Raji (cell line): ENCODE measurements at regions not wholly inside any gene's neighbourhood (a gene's known extent, or its start where the extent isn't known, plus 50 kb on each side); places are given as distances from the start of the nearest gene placed in this dataset.

Experiments used
- POLR2A ChIP-seq: IDR thresholded peaks from 2 replicates; pipeline ENCODE4 v1.6.1; 2011; ENCODE audit warnings: low read depth, low read length, control low read depth; ENCODE audit not compliant: insufficient read depth

DNA sequence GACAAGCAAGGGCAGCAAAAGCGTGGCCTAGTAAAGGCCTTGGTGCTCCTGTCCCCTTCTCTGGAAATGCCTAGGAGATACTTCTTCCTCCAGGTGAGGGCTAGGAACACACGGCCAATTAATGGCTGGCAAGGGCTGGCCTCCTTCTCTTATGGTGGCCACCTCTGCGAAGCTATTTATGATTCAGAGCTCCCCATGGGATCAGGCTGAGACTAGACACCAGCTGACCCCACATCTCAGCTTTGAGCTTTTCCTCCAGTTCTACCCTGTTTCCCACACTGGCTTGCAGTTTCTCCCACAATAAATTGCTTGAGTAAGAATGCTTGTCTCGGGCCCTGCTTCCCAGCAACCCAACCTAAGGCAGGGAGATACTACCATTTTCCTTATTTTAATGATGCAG is 53.7 kb downstream of the CAMK2N1 start:
- TF ChIP-seq POLR2A: no peak

DNA sequence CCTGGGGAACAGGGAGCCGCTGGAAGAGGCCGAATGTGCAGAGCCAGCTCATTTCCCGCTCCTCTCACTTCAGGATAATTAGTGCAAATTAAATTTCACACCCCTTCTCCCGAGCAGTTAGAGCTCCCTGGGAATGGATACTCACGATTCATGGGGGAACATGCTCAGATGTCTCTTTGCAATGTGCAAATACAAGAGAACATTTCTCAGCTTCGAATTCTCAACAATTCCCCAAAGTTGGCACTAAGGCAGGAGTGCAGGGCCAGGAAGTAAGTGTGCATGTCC is 54.9 kb downstream of the CAMK2N1 start:
- no peak for TF ChIP-seq POLR2A

DNA sequence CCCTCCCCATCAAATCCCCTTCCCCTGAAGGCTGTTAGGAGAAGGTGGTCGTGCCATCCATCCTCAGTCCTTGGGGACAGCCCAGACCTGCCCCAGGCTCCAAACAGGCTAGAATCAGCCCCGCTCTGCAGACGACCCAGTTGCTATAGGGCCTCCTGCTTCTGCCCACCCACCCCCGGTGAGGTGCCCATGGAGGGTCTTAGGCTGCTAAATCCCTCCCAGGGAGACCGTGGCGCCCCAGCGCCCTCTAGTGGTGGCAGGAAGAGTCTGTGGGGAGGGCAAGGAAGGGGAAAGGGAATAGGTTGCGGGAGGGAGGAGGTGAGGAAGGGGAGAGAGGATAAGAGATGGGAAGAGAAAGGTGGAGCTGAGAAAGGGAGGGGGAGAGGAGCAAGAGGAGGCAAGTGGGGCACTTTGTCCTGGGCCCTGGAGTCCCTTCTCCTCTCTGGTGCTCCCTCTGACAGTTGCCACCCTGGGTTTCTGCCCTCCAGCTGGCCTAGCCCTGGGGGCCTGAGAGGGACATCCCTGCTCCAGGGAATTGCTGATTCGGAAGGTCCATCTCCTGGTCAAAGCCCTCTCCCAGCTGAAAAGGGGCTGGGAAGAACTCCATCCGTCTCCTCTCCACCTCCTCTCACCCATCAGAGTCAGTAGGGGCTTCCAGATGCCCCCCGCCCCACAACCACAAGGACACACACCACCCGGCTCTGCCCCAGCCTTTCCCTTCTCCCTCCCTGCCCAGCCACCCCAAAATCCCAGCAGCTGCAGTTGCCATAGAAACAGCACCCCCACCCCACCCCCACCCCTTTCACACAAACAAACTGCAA is 55.4 kb downstream of the CAMK2N1 start:
- TF ChIP-seq POLR2A: no peak

DNA sequence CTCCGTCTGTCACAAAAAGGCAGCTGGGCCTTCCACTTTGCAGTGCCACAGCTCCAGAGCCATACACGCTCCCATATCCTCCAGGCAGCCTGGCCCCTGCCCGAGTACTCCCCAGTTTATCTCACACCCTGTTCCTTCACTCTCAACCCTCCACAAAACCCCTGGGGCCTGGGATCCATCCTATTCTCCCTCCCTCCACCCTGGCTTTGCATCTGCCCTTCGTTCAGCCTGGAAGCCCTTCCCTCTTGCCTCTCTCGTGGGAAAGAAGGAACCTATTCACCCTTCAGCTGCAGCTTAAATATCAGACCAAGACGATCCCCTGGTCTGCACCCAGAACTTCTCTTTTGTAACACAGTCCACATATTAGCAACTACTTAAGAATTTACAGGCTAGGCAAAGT is 56.7 kb downstream of the CAMK2N1 start:
- TF ChIP-seq POLR2A: no peak

DNA sequence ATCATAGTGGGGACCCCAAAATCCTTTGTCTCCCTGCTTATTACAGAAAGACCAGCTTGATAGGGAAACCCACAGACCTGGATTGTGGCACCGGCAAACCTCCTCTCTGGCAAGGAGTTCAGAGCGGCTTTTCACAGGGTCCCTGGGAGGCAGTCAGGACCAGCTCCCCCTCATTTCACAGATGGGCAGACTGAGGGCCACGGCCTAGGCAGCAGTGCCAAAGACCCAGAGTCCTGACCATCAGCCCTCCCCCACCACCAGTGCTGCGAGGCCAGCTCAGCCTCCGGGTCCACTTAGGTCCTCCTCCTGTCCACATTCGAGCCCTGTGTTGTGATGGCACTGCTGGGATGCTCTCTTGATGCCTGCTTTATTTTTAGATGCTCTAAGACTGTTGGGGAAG is 57.2 kb downstream of the CAMK2N1 start:
- no peak for TF ChIP-seq POLR2A

DNA sequence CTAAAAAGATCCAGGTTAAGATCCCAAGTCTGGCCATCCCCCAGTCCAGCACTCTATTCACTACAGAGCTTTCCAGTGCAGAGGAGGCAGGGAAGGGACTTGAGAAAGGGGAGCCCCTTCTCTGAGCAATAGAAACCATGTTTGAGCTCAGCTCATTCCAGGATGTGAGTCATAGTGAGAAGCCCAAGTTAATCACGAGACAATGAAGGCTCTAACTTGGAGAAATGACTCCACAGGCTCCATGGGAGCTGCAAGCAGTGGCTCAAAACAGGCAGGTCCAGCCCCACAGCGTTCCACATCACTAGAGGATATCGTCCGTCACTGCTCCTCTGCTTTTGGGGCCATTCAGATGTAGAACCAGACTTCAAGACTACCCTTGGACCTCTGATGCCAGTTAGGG is 59.1 kb downstream of the CAMK2N1 start:
- no peak for TF ChIP-seq POLR2A

DNA sequence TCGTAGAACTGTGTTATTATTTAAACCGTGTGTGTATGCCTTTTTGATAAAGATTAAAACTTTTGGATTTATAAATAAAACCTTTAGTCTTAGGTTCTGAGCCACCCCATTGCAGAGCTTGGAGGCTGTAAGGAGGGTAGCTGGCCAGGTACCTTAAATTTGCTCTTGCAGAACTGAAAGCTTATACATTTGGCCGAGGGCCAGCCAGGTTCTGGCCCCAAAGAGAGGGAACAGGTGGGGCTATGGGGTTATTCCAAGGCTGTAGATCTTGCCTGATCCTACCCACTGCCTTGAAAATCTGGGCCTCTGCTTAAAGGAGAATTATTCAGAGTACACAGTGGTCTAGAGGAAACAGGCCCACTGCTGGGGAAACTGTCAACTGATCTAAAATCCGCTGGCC is 59.6 kb downstream of the CAMK2N1 start:
- no peak for TF ChIP-seq POLR2A

DNA sequence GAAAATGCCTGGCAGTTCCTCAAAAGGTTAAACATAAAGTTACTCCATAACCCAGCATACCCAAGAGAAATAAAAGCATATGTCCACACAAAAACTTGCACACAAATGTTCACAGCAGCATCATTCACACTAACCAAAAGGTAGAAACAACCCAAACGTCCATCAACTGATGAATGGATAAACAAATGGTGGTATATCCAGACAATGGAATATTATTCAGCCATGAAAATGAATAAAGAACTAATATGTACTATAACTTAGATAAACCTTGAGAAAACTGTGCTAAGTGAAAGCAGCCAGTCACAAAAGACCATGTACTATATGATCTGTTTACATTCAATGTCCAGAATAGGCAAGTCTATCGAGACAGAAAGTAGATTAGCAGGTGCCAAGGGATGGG is 60.4 kb downstream of the CAMK2N1 start:
- no peak for TF ChIP-seq POLR2A

DNA sequence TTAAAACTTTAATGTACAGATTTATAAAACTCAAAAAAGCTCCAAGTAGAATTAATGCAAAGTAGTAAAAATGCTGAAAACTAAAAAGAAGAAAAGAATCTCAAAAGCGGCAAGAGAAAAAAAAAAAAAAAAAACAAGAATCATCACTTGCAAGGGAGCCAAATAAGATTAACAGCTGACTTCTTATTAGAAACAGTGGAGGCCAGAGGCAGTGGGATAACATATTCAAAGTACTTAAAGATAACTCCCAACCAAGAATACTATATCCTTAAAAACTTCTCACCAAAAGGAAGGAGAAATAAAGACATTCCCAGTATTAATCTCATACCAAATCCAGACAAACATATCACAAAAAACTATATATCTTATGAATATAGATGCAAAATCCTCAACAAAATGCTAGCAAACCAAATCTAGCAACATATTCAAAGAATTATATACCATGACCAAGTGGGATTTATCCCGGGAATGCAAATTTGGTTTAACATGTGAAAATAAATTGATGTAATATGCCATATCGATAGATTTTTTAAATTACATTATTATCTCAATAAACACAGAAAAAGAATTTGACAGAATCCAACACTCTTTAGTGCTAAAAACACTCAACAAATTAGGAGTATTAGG is 62.7 kb downstream of the CAMK2N1 start:
- no peak for TF ChIP-seq POLR2A

DNA sequence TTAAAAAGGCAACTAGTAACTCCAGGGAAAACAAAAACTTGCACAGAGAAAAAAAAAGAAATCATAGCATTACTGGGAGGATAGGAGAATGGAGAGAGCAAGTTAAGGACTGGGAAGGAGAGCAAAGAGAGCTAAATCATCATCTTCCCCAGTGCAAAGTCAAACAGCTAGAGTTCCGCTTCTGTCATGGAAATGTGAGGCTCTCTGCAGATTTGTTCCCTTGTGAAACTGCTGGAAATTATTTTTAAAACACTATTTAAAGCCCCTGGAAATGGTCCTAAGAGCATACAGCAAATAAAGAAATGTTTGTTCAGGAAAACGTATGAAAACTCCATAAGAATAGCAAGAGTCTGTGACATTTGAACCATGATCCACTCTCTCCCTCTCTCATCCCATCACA is 64.6 kb downstream of the CAMK2N1 start:
- no peak for TF ChIP-seq POLR2A

DNA sequence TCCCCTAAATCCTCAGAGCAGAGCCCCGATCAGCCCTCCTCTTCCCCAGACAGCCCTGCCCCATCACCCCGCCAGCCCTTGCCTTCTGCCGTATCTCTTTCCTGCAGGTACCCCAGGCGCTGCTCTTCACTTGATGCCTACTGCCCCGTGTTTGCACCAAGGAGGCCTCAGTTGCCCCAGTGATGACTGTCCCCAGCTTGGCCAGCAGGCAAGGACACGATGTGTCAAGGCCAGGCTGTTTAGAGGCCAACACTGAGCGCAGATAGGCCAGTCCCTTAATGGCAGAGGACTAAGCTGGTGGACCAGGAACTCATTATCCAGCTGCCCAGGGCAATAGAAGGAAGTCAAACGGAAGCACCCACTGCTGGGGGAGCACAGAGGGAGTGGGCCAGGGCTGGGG is 68.4 kb downstream of the CAMK2N1 start:
- TF ChIP-seq POLR2A: no peak

DNA sequence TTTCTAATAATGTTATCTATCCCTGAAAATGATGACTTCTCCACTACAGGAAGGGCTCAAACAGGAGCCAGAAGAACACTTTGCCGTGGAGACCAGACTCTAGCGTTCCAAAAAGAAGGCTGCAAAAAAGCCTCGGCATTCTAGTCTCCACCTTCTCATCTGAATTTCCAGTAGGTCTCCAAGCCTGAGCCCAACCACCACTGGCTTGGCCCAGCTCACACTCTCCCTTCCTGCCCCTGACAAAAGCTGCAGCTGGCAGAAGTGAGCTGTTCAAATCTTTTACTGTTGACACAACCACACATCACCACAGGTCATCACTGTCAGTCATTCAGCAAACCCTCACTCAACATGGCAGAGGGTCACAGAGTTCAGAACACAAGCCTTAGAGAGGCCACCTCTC is 69.3 kb downstream of the CAMK2N1 start:
- no peak for TF ChIP-seq POLR2A

DNA sequence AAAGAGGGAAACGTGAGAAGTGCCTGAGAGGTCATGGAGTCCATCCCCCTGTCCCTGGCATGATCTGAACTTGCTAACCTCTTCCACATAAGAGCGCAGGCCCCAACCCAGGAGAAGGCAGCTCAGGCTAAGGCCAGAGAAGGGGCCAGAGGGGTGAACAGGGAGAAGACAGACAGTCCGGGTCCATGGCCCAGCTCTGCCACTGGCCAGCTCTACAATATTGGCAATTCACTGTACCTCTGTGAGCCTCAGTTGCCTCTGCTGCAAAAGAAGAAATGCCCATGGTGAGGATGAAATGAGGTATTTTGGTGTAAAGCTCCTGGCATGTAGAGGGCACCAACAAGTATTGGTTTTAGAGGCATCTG is 72.3 kb downstream of the CAMK2N1 start:
- no peak for TF ChIP-seq POLR2A

DNA sequence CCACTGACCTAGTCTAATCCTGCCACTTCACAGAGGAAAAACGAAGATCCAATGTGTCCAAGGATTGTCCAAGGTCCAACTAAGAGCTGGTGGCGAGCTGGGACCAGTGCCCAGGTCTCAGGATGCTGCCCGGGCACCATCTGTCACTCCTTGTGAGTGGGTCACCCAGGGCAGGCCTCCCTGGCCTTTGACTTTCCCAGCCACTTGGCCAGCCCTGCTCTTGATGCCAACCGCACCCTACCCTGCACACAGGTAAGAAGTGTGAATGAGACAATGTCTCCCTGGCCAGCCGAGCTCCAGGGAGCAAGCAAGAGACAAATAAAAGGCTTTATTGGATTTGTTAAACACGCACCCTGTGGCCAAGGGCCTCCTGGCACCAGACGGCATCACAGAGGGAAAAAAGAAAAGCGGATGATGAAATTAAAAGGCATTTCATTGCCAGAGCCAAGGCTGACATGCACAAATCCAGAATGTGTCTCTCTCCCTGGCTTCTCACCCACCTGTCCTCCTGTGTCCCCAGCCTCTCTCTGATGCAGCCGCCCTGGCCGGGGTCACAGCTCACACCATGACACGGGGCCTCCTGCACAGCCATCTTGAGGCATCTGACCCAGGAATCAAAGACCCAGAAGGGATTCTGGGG is 72.8 kb downstream of the CAMK2N1 start:
- no peak for TF ChIP-seq POLR2A

DNA sequence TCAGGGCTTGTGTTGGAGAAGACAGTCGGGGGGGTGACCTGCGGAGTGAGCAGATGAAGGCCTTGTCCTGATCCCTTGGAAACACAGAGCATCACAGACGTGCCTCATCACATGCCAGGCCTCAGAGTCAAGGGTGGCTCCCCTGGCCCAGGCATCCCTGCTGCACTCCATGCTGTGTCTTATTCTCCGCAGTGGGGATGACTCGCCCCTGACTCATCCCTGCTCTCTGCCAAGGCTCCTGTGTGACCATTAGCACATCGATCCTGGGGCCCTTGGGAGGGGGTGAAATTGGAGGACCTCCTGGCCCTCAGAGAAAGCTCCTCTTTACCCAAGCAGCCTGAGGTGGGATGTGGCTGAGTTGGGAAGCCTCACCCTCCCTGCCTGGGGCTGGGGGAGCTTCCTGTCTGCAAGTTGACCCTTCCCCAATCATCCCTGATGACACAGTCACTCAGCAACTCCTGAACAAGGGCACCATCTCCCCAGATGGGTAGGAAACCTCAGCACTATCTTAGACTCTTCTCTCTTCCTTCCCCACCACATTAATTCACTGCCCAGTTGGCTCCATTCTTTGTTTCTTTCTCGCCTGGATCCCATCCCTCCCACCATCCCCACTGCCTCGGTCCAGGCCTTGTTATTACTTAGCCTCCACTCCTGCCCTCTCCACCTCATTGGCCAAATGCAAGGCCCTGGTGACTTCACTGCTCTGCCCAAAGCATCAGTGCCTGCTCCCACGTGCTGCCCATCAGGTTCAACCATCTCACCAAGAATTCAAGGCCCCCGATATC is 74.6 kb downstream of the CAMK2N1 start:
- TF ChIP-seq POLR2A: no peak

DNA sequence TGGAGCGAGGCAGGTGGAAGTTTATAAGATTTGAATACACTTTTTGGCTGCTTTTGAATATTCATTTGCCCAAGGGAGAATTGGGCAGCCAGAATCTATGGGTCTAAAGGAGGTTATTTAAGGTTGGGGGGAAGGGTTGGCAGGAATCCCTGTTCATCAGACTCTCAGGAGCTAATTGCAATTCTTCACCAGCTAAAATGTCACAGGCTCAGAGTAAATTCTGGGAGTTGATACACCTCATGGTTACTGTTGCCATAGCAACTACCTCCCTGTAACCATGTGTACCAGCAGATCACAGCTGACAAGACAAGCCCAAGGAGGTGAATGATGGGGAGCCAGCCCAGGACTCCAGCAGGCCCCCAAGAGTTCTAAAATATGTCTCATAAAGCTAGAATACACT is 75.5 kb downstream of the CAMK2N1 start:
- no peak for TF ChIP-seq POLR2A

DNA sequence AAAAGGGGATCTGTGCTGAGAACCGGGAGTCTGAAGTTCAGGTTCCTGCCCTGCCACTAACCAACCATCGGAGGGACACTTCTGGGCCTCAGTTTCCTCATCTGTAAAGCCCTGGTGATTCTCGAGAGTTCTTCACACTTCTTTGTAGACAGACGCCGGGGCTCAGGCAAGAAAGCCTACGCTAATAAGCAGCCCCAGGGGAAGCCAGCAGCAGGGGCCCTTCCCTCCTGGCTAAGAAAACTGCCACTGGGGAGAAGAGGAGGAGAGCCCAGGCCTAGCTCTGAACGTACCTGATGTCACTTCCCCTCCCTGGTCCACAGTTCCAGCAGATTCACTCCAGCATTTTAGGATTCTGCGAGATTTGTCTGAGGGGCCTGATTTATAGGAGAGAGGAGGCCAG is 76.0 kb downstream of the CAMK2N1 start:
- no peak for TF ChIP-seq POLR2A

DNA sequence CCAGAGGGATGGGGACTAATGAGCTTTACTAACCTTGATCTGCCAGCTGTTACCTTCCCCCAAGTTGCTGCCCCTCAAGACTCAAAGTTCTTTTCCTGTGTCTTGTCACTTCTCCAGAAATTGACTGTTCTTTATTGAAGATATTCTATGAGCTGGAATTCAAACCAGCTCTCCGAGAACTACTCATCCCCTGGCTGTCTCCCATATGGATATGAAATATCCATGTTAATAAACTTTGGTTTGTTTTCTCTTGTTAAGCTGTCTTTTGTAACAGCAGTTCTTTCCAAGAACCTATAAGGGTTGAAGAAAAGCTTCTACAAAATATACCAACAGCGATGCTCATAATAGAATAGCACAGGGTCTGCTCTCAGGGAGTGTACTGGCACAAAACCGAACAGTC is 77.0 kb downstream of the CAMK2N1 start:
- TF ChIP-seq POLR2A: no peak
